ENCODE measurements at regions not wholly inside any gene's neighbourhood (a gene's known extent, or its start where the extent isn't known, plus 50 kb on each side); places are given as distances from the start of the nearest gene placed in this dataset.

DNA sequence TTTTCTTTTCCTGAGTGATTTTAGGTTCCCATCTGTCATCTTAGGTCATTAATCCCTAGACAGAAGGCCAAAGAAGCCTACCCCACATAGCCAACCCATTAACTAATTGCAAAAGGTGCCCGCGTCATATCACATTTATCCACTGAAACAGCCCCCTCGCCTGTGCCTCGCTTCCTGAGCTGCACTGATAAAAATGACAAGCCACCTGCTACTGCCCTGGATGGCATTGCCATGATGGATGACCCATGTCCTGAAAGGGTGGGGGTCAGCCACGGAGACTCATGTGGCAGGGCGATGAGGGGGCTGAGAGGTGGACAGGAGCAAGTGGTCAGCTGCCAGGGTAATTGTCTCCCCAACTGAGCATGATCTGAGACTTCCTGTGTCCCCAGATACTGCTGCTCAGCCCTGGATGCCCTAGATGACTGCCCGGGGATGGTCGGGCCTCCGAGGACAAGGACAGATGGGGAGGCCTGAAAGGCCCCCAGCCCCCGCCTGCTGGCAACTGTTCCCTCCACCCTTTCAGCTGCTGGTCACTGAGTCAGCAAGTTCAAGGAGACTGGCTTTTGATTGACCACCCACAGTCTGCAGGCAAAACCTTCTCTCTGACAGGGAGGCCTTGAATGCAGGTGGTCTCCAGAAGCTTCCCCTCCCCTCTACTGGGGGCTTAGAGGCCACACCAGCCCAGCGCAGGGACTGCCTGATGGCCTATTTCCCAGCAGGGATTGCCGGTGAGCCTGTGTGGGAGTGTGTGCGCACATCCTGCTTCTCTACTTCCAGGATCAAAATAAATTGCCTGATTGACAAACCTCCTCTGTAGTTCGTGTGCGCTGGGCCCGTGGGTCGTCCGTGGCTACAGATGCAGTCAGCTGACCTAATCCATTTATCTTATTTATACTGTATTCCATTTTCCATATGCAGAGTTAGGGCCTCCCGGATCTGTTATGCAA lies 496.3 kb downstream of the BCOR start:
- Histone ChIP-seq H3K4me1 (no peaks in the 10 kb centered on the region), H3K9me3 (no peaks in the 10 kb centered on the region), H3K27me3 (no peaks in the 10 kb centered on the region), H3K27ac (no peak overlapping the region), H3K36me3 (replicated peaks in 1 of 2; ENCODE audit: insufficient read depth in 1 of 2, low read depth in 2 of 2) (no peaks in the 10 kb centered on the region), H3K4me3 (no peak overlapping the region)
- WGBS, 2 donors, result 36 to 43% methylated on average over 8 to 15 of the region's 19 CpGs
- TF ChIP-seq, protein P1, sequence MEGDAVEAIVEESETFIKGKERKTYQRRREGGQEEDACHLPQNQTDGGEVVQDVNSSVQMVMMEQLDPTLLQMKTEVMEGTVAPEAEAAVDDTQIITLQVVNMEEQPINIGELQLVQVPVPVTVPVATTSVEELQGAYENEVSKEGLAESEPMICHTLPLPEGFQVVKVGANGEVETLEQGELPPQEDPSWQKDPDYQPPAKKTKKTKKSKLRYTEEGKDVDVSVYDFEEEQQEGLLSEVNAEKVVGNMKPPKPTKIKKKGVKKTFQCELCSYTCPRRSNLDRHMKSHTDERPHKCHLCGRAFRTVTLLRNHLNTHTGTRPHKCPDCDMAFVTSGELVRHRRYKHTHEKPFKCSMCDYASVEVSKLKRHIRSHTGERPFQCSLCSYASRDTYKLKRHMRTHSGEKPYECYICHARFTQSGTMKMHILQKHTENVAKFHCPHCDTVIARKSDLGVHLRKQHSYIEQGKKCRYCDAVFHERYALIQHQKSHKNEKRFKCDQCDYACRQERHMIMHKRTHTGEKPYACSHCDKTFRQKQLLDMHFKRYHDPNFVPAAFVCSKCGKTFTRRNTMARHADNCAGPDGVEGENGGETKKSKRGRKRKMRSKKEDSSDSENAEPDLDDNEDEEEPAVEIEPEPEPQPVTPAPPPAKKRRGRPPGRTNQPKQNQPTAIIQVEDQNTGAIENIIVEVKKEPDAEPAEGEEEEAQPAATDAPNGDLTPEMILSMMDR (IDR thresholded peaks at IDR 0.05), result no peak
- no peak for TF ChIP-seq POLR2A (IDR thresholded peaks at IDR 0.05)
- intact Hi-C loops (cut with DNase I), result no loop called here
- DNase-seq (no peak), ATAC-seq (no peak)

DNA sequence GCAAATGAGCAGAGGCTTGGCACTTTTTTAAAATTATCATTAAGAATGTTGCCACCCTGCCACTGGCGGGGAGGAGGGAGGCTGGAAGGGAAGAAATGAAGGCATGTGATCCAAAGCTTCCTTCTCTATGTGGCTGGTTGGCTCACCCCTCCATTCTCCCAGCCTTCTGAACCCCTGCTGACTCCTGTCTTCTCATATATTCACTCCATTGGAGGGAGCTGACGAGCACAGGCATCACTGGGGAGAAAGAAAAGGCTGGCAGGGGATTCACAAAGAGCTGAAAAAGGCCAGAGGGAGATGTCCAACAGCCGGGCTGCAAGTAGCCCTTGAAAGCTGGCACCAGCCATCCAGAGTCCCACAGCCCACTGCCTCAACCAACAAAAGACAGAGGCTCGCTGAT lies 495.6 kb downstream of the BCOR start:
- Histone ChIP-seq H3K4me3 (no peak overlapping the region), H3K27me3 (no peaks in the 10 kb centered on the region), H3K9me3 (no peaks in the 10 kb centered on the region), H3K4me1 (no peaks in the 10 kb centered on the region), H3K27ac (no peak overlapping the region), H3K36me3 (replicated peaks in 1 of 2; ENCODE audit: insufficient read depth in 1 of 2, low read depth in 2 of 2) (no peaks in the 10 kb centered on the region)
- WGBS, 2 donors, result 78 to 85% methylated on average over 4 of the region's 4 CpGs
- ATAC-seq (no peak), DNase-seq (no peak)
- intact Hi-C loops (cut with DNase I), result no loop called here
- TF ChIP-seq POLR2A (IDR thresholded peaks at IDR 0.05), result no peak
- TF ChIP-seq, protein P1 (IDR thresholded peaks at IDR 0.05), result no peak

DNA sequence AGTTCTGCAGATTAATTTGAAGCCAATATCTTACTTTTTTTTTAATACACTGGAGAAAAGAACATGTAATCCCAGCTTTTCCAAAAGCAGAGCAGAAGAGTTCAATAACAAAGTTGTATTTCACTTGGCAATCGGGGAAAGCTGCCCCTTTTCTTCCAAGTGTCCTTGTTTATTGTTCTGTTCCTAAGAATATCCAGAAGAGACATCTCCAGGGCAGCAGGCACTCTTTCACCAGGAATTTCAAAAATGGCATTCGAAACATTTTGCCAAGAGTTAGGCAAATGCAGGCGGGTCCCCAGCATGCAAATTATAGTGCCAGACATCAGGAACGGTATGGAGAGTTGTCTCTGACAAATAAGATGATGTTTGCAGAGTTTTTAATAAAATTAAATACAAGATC lies 494.5 kb downstream of the BCOR start:
- Histone ChIP-seq H3K4me1 (no peaks in the 10 kb centered on the region), H3K4me3 (no peak overlapping the region), H3K27ac (no peak overlapping the region), H3K36me3 (replicated peaks in 1 of 2; ENCODE audit: insufficient read depth in 1 of 2, low read depth in 2 of 2) (no peaks in the 10 kb centered on the region), H3K27me3 (no peaks in the 10 kb centered on the region), H3K9me3 (no peaks in the 10 kb centered on the region)
- no peak for DNase-seq
- intact Hi-C loops (cut with DNase I), result no loop called here
- 57 to 77% methylated on average over 4 of the region's 4 CpGs for WGBS, 2 donors
- TF ChIP-seq, protein P1 (IDR thresholded peaks at IDR 0.05), result no peak
- TF ChIP-seq POLR2A (IDR thresholded peaks at IDR 0.05), result no peak
- ATAC-seq, result no peak

DNA sequence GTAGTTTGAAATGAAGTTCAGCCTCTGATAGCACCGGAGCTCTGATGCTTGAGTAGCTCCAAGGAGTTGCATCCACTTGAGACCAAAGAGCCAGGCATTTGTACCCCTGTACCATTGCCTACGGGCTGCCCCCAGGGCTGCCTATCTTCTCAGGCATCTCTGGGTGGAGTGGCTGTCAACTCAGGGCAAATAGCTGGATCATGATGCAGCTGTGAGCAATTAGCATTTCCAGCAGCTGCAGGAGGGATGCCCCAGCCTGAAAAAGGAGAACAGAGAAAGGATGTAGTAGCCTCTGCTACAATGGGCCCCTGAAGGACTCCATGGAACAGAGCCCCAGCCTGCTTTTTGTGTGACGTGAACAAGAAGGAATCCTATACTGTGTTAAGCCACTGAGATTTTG lies 492.6 kb downstream of the BCOR start:
- Histone ChIP-seq H3K9me3 (no peaks in the 10 kb centered on the region), H3K36me3 (replicated peaks in 1 of 2; ENCODE audit: insufficient read depth in 1 of 2, low read depth in 2 of 2) (no peaks in the 10 kb centered on the region), H3K4me3 (no peak overlapping the region), H3K27ac (no peak overlapping the region), H3K27me3 (no peaks in the 10 kb centered on the region), H3K4me1 (no peaks in the 10 kb centered on the region)
- intact Hi-C loops (cut with DNase I), result no loop called here
- WGBS, 2 donors, result 85 to 90% methylated on average over 1 to 3 of the region's 3 CpGs
- ATAC-seq, result no peak
- DNase-seq, result no peak
- TF ChIP-seq, protein P1 (IDR thresholded peaks at IDR 0.05), result no peak
- TF ChIP-seq POLR2A (IDR thresholded peaks at IDR 0.05), result no peak

DNA sequence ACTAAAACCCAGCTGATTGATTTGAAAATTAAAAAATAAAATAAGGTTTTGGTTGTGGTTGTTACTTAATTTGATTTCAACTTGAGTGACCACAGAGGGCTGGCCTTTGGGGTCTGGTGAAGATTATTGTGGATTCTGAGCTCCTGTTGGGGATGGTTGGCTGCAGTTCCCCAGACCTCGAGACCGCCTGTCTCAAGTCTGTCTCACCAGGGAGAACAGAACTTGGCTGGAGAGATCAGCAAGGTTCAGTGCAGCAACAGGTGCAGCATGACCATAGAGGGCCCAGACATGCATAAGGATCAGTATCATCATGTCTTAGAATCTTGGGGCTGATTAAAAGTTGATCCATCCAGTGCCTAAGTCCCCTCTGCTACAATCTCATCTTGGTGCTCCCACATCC lies 491.9 kb downstream of the BCOR start:
- Histone ChIP-seq H3K27ac (no peak overlapping the region), H3K9me3 (no peaks in the 10 kb centered on the region), H3K4me1 (no peaks in the 10 kb centered on the region), H3K27me3 (no peaks in the 10 kb centered on the region), H3K4me3 (no peak overlapping the region), H3K36me3 (replicated peaks in 1 of 2; ENCODE audit: insufficient read depth in 1 of 2, low read depth in 2 of 2) (no peaks in the 10 kb centered on the region)
- intact Hi-C loops (cut with DNase I), result no loop called here
- no peak for TF ChIP-seq POLR2A (IDR thresholded peaks at IDR 0.05)
- TF ChIP-seq, protein P1 (IDR thresholded peaks at IDR 0.05), result no peak
- ATAC-seq (no peak), DNase-seq (no peak)
- 76 to 89% methylated on average over 2 of the region's 2 CpGs for WGBS, 2 donors

Data from body of pancreas (tissue), 4 donors.